GM23248 (cell line): ENCODE measurements at regions not wholly inside any gene's neighbourhood (a gene's known extent, or its start where the extent isn't known, plus 50 kb on each side); places are given as distances from the start of the nearest gene placed in this dataset.

ENCODE experiments used
- DNase-seq: peaks from one replicate; pipeline ENCODE4 v3.0.0-alpha.2; 2015
- H2AFZ ChIP-seq: fragments of 200-600 bp; sonication (generic); 2 replicates; pipeline ENCODE4 v1.6.1; 2016; ENCODE audit warnings: antibody characterized with exemption
- H3F3A ChIP-seq: fragments of 200-600 bp; sonication (generic); 2 replicates; pipeline ENCODE4 v1.6.1; 2016; ENCODE audit warnings: mild to moderate bottlenecking, antibody characterized with exemption, mixed run types; ENCODE audit not compliant: insufficient read depth
- H3K27ac ChIP-seq: fragments of 200-600 bp; sonication (generic); 2 replicates; pipeline ENCODE4 v1.5.1; 2016; ENCODE audit warnings: mild to moderate bottlenecking
- H3K27me3 ChIP-seq: fragments of 200-600 bp; sonication (generic); replicated peaks from 2 replicates; pipeline ENCODE4 v1.6.1; 2016; ENCODE audit warnings: mild to moderate bottlenecking; ENCODE audit not compliant: insufficient read depth
- H3K36me3 ChIP-seq: fragments of 200-600 bp; sonication (generic); 2 replicates; pipeline ENCODE4 v1.6.1; 2016; ENCODE audit warnings: low read depth, mild to moderate bottlenecking
- H3K4me1 ChIP-seq: fragments of 200-600 bp; sonication (generic); 2 replicates; pipeline ENCODE4 v1.6.1; 2016; ENCODE audit warnings: mild to moderate bottlenecking; ENCODE audit not compliant: insufficient read depth
- H3K4me2 ChIP-seq: fragments of 200-600 bp; sonication (generic); one replicate; pipeline ENCODE4 v1.6.1; 2016; ENCODE audit warnings: mild to moderate bottlenecking; ENCODE audit not compliant: unreplicated experiment
- H3K4me3 ChIP-seq: fragments of 200-600 bp; sonication (generic); 2 replicates; pipeline ENCODE4 v1.5.1; 2016; ENCODE audit warnings: mild to moderate bottlenecking
- H3K79me2 ChIP-seq: fragments of 200-600 bp; sonication (generic); 2 replicates; pipeline ENCODE4 v1.6.1; 2016; ENCODE audit warnings: mild to moderate bottlenecking; ENCODE audit not compliant: insufficient read depth
- H3K9ac ChIP-seq: fragments of 200-600 bp; sonication (generic); 2 replicates; pipeline ENCODE4 v1.6.1; 2016; ENCODE audit warnings: mild to moderate bottlenecking
- H3K9me2 ChIP-seq: fragments of 200-600 bp; sonication (generic); 2 replicates; pipeline ENCODE4 v1.6.1; 2016; ENCODE audit warnings: mixed run types, mild to moderate bottlenecking, moderate library complexity; ENCODE audit not compliant: insufficient read depth
- H3K9me3 ChIP-seq: fragments of 200-600 bp; sonication (generic); one replicate; pipeline ENCODE4 v1.6.1; 2017; ENCODE audit warnings: low read depth
- H4K20me1 ChIP-seq: fragments of 200-600 bp; sonication (generic); 2 replicates; pipeline ENCODE4 v1.6.0; 2016; ENCODE audit not compliant: insufficient read depth
- EZH2 ChIP-seq: fragments of 200-600 bp; sonication (generic); IDR thresholded peaks from 2 replicates; pipeline ENCODE4 v1.6.1; 2018; ENCODE audit warnings: antibody characterized with exemption, mild to moderate bottlenecking; ENCODE audit not compliant: insufficient read depth, poor library complexity, severe bottlenecking
- EZH2phosphoT487 ChIP-seq: fragments of 200-600 bp; sonication (generic); IDR thresholded peaks from 2 replicates; pipeline ENCODE4 v1.6.1; 2018; ENCODE audit warnings: antibody characterized with exemption, moderate library complexity, mild to moderate bottlenecking, low read depth; ENCODE audit not compliant: insufficient read depth
- WGBS, 2 experiments: methylation state at CpG; one replicate each; pipeline ENCODE4 v1.1.6; 2015 to 2017; ENCODE audit warnings: low lambda C conversion rate in 2 of 2, low coverage in 1 of 2; ENCODE audit errors: missing lambda C conversion rate in 2 of 2; 5-methylcytosine and 5-hydroxymethylcytosine counted together
- in situ Hi-C: fragments of 300-500 bp; cut with MboI; formaldehyde crosslinking; loops from 2 replicates; pipeline ENCODE4 v1.15.0; 2020

- Histone ChIP-seq H3K9me3 (no peaks in the 10 kb centered on the region), H3F3A (no peaks in the 10 kb centered on the region), H3K27me3 (no peaks in the 10 kb centered on the region), H3K9me2 (no peaks in the 10 kb centered on the region), H3K4me3 (no peak overlapping the region), H3K4me2 (no peak overlapping the region), H4K20me1 (no peaks in the 10 kb centered on the region), H3K9ac (no peak overlapping the region), H3K36me3 (no peaks in the 10 kb centered on the region), H3K27ac (no peak overlapping the region), H2AFZ (no peak overlapping the region), H3K79me2 (no peaks in the 10 kb centered on the region), H3K4me1 (no peaks in the 10 kb centered on the region)
- peak; percentile 16 for DNase-seq
- WGBS, 2 experiments: 65 to 69% methylated on average over 4 of the region's 4 CpGs
- in situ Hi-C loops: no loop called here
- TF ChIP-seq EZH2phosphoT487 (no peak), EZH2 (no peak)
Measured at GRCh38 chr13:100836711-100837110, 162.1 kb upstream of the TMTC4 start.

- H3K4me2 ChIP-seq: no peak overlapping the region
- H3K27me3 ChIP-seq: no peaks in the 10 kb centered on the region
- no peak overlapping the region for H2AFZ ChIP-seq
- H3K27ac ChIP-seq: no peak overlapping the region
- no peak overlapping the region for H3K9ac ChIP-seq
- no peaks in the 10 kb centered on the region for H4K20me1 ChIP-seq
- TF ChIP-seq EZH2phosphoT487: no peak
- 89 to 92% methylated on average over 5 of the region's 5 CpGs for WGBS, 2 experiments
- no peak overlapping the region for H3K4me3 ChIP-seq
- H3K79me2 ChIP-seq: no peaks in the 10 kb centered on the region
- H3K4me1 ChIP-seq: no peaks in the 10 kb centered on the region
- in situ Hi-C loops: no loop called here
- no peaks in the 10 kb centered on the region for H3F3A ChIP-seq
- H3K9me3 ChIP-seq: no peaks in the 10 kb centered on the region
- no peaks in the 10 kb centered on the region for H3K36me3 ChIP-seq
- no peaks in the 10 kb centered on the region for H3K9me2 ChIP-seq
- no peak for DNase-seq
Measured at GRCh38 chr13:100835695-100836094, 161.1 kb upstream of the TMTC4 start.

- Histone ChIP-seq H3K9me2 (no peaks in the 10 kb centered on the region), H3K79me2 (no peaks in the 10 kb centered on the region), H3K9ac (no peak overlapping the region), H3K4me1 (no peaks in the 10 kb centered on the region), H4K20me1 (no peaks in the 10 kb centered on the region), H3K9me3 (no peaks in the 10 kb centered on the region), H2AFZ (no peak overlapping the region), H3F3A (no peaks in the 10 kb centered on the region), H3K4me3 (no peak overlapping the region), H3K27ac (no peak overlapping the region), H3K36me3 (no peaks in the 10 kb centered on the region), H3K27me3 (peaks cover under 1% of the 10 kb centered on the region; the same call in 1 of the 2 replicates), H3K4me2 (no peak overlapping the region)
- TF ChIP-seq EZH2phosphoT487: no peak
- no peak for TF ChIP-seq EZH2
- in situ Hi-C loops: no loop called here
- no peak for DNase-seq
- WGBS, 2 experiments: 65% methylated on average over 6 of the region's 6 CpGs
Measured at GRCh38 chr13:100833427-100833826, 158.8 kb upstream of the TMTC4 start.

GRCh38 chr13:100828226-100828625, 153.6 kb upstream of the TMTC4 start:
- Histone ChIP-seq H3K27ac (no peak overlapping the region), H2AFZ (no peak overlapping the region), H3F3A (no peaks in the 10 kb centered on the region), H3K9ac (no peak overlapping the region), H4K20me1 (no peaks in the 10 kb centered on the region), H3K36me3 (no peaks in the 10 kb centered on the region), H3K4me2 (no peak overlapping the region), H3K9me3 (no peaks in the 10 kb centered on the region), H3K4me3 (no peak overlapping the region), H3K27me3 (peaks cover 3% of the 10 kb centered on the region; the same call in 1 of the 2 replicates), H3K4me1 (no peaks in the 10 kb centered on the region), H3K79me2 (no peaks in the 10 kb centered on the region), H3K9me2 (no peaks in the 10 kb centered on the region)
- TF ChIP-seq EZH2phosphoT487 (no peak), EZH2 (no peak)
- DNase-seq: no peak
- 49 to 53% methylated on average over 5 of the region's 5 CpGs for WGBS, 2 experiments
- in situ Hi-C loops: no loop called here

- no peak overlapping the region for H3K9ac ChIP-seq
Measured at GRCh38 chr13:100827489-100828176, 153.0 kb upstream of the TMTC4 start.

More at GRCh38 chr13:100827489-100828176, 153.0 kb upstream of the TMTC4 start:
- in situ Hi-C loops: no loop called here
- Histone ChIP-seq H4K20me1 (no peaks in the 10 kb centered on the region), H3K4me3 (no peak overlapping the region), H3K27ac (no peak overlapping the region), H3F3A (no peaks in the 10 kb centered on the region), H3K4me1 (no peaks in the 10 kb centered on the region), H2AFZ (no peak overlapping the region), H3K79me2 (no peaks in the 10 kb centered on the region), H3K9me2 (no peaks in the 10 kb centered on the region), H3K27me3 (peaks cover 3% of the 10 kb centered on the region; the same call in 1 of the 2 replicates), H3K9me3 (no peaks in the 10 kb centered on the region), H3K4me2 (no peak overlapping the region), H3K36me3 (no peaks in the 10 kb centered on the region)
- DNase-seq: no peak
- TF ChIP-seq EZH2 (no peak), EZH2phosphoT487 (no peak)
- WGBS, 2 experiments: 43% methylated on average over 8 of the region's 8 CpGs
